ENCODE measurements at regions not wholly inside any gene's neighbourhood (a gene's known extent, or its start where the extent isn't known, plus 50 kb on each side); places are given as distances from the start of the nearest gene placed in this dataset.

DNA sequence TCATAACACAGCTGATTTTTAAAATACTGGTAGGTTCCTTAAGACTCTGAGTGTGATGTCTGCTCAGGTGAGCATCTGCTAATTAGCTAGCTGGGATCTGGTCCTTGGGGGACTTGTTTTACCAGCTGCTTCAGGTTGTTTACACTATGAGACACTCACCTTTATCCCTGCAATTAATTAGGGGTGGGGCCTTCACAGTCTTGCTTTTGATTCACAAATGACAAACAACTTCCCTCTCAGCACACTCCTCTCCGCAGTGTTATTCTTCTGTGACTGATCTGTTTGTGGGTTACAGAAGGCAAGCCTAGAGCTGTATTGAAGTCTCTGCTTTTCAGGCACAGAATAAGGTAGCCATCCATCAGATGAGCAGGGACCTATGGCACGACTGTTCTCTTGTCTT, 62.0 kb upstream of the CD83 start:
- no peaks in the 10 kb centered on the region for H3K27me3 ChIP-seq (ENCODE audit: insufficient read depth)
- WGBS (ENCODE audit: low lambda C conversion rate): 73% methylated on average over 2 of the region's 2 CpGs
- no peak overlapping the region for H3K9ac ChIP-seq
- H2AFZ ChIP-seq (ENCODE audit: low read depth): no peak overlapping the region
- H3K9me3 ChIP-seq: no peaks in the 10 kb centered on the region
- H3F3A ChIP-seq (replicated peaks; ENCODE audit: insufficient read depth): no peaks in the 10 kb centered on the region
- no peaks in the 10 kb centered on the region for H3K9me2 ChIP-seq
- H3K36me3 ChIP-seq (replicated peaks in 1 of 2; ENCODE audit: control insufficient read depth in 1 of 2, insufficient read depth in 2 of 2, low read length in 1 of 2): no peaks in the 10 kb centered on the region
- ChIA-PET POLR2A (no interaction called here), CTCF (interaction anchor here (1.7 to 2.7 kb wide), 3 partner anchors 9 to 147 kb away, joined by 7 to 13 read pairs (median 13); no protein-coding TSS in a partner anchor)
- no peaks in the 10 kb centered on the region for H4K20me1 ChIP-seq (ENCODE audit: insufficient read depth)
- H3K4me1 ChIP-seq (ENCODE audit: control insufficient read depth in 1 of 2, insufficient read depth in 2 of 2, low read depth in 1 of 2, low read length in 1 of 2): peaks cover 8 to 9% of the 10 kb centered on the region in 2 experiments; a peak in 2 of 4 replicates
- no peak for DNase-seq
- H3K4me3 ChIP-seq (ENCODE audit: low read depth in 2 of 2, low read length in 1 of 2): no peak overlapping the region
- H3K79me2 ChIP-seq (ENCODE audit: insufficient read depth): no peaks in the 10 kb centered on the region
- no peak overlapping the region for H3K4me2 ChIP-seq
- no peak overlapping the region for H3K27ac ChIP-seq (ENCODE audit: low read depth in 2 of 2, low read length in 1 of 2)
- TF ChIP-seq RAD21 (IDR thresholded peaks at IDR 0.05; ENCODE audit: low read length) (no peak), SMC3 (IDR thresholded peaks at IDR 0.05; ENCODE audit: low read depth, low read length) (no peak), YY1 (IDR thresholded peaks at IDR 0.05; ENCODE audit: low read depth) (no peak), NFIC (IDR thresholded peaks at IDR 0.05; ENCODE audit: borderline replicate concordance) (no peak), FOSL2 (IDR thresholded peaks at IDR 0.05; ENCODE audit: borderline replicate concordance, low read depth) (no peak), GABPA (IDR thresholded peaks at IDR 0.05; ENCODE audit: low read depth) (no peak), MEF2A (IDR thresholded peaks at IDR 0.05; ENCODE audit: borderline replicate concordance, low read depth) (no peak), RXRA (IDR thresholded peaks at IDR 0.05; ENCODE audit: borderline replicate concordance, low read depth) (no peak), CHD2 (IDR thresholded peaks at IDR 0.05; ENCODE audit: low read length, partially characterized antibody) (no peak), TCF12 (IDR thresholded peaks at IDR 0.05) (no peak), NRF1 (IDR thresholded peaks at IDR 0.05; ENCODE audit: low read depth, low read length) (no peak), JUND (IDR thresholded peaks at IDR 0.05) (no peak)
- TF ChIP-seq, protein P1, sequence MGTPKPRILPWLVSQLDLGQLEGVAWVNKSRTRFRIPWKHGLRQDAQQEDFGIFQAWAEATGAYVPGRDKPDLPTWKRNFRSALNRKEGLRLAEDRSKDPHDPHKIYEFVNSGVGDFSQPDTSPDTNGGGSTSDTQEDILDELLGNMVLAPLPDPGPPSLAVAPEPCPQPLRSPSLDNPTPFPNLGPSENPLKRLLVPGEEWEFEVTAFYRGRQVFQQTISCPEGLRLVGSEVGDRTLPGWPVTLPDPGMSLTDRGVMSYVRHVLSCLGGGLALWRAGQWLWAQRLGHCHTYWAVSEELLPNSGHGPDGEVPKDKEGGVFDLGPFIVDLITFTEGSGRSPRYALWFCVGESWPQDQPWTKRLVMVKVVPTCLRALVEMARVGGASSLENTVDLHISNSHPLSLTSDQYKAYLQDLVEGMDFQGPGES (IDR thresholded peaks at IDR 0.05; ENCODE audit: low read depth, low read length): no peak
- TF ChIP-seq, protein P2, sequence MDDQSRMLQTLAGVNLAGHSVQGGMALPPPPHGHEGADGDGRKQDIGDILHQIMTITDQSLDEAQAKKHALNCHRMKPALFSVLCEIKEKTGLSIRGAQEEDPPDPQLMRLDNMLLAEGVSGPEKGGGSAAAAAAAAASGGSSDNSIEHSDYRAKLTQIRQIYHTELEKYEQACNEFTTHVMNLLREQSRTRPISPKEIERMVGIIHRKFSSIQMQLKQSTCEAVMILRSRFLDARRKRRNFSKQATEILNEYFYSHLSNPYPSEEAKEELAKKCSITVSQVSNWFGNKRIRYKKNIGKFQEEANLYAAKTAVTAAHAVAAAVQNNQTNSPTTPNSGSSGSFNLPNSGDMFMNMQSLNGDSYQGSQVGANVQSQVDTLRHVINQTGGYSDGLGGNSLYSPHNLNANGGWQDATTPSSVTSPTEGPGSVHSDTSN (IDR thresholded peaks at IDR 0.05): no peak
- TF ChIP-seq, protein P3, sequence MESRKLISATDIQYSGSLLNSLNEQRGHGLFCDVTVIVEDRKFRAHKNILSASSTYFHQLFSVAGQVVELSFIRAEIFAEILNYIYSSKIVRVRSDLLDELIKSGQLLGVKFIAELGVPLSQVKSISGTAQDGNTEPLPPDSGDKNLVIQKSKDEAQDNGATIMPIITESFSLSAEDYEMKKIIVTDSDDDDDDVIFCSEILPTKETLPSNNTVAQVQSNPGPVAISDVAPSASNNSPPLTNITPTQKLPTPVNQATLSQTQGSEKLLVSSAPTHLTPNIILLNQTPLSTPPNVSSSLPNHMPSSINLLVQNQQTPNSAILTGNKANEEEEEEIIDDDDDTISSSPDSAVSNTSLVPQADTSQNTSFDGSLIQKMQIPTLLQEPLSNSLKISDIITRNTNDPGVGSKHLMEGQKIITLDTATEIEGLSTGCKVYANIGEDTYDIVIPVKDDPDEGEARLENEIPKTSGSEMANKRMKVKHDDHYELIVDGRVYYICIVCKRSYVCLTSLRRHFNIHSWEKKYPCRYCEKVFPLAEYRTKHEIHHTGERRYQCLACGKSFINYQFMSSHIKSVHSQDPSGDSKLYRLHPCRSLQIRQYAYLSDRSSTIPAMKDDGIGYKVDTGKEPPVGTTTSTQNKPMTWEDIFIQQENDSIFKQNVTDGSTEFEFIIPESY (IDR thresholded peaks at IDR 0.05; ENCODE audit: borderline replicate concordance, low read depth): no peak
- TF ChIP-seq, protein P4, sequence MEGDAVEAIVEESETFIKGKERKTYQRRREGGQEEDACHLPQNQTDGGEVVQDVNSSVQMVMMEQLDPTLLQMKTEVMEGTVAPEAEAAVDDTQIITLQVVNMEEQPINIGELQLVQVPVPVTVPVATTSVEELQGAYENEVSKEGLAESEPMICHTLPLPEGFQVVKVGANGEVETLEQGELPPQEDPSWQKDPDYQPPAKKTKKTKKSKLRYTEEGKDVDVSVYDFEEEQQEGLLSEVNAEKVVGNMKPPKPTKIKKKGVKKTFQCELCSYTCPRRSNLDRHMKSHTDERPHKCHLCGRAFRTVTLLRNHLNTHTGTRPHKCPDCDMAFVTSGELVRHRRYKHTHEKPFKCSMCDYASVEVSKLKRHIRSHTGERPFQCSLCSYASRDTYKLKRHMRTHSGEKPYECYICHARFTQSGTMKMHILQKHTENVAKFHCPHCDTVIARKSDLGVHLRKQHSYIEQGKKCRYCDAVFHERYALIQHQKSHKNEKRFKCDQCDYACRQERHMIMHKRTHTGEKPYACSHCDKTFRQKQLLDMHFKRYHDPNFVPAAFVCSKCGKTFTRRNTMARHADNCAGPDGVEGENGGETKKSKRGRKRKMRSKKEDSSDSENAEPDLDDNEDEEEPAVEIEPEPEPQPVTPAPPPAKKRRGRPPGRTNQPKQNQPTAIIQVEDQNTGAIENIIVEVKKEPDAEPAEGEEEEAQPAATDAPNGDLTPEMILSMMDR (IDR thresholded peaks at IDR 0.05): no peak
